ENCODE measurements at regions not wholly inside any gene's neighbourhood (a gene's known extent, or its start where the extent isn't known, plus 50 kb on each side); places are given as distances from the start of the nearest gene placed in this dataset.
A peak's percentile ranks its signal among the peaks of the same experiment; 100 is the strongest.
"Not testable (repeated sequence)": the region's sequence is repeated elsewhere in the genome, so short reads cannot be mapped to it uniquely, and the experiment has no call there.

GRCh38 chr12:60760965-60761364, 1165.1 kb downstream of the SLC16A7 start:
- no peak for DNase-seq

- not testable (repeated sequence) for DNase-seq
Observed at GRCh38 chr12:60801166-60801565, 1205.3 kb downstream of the SLC16A7 start.

DNA sequence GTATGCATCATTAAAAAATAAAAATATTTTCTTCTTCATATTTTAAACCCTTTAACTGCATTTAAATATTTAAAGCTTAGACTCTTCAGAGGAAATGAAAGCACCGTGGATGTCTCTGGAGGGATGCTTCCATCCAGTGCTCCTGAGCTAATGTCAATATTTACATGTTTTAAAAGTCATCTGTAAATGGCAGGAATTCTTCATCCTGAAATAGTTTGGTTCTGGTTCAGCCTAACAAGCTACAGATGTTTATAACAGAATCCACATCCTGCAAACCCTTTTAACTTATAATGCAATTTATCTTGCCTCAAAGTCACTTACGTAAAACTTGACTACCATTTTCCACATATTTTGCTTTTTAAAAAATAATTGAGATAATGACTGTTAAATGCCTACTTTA, 1207.3 kb downstream of the SLC16A7 start:
- no peak for DNase-seq

GRCh38 chr12:60805364-60805763, 1209.5 kb downstream of the SLC16A7 start:
- no peak for DNase-seq

DNA sequence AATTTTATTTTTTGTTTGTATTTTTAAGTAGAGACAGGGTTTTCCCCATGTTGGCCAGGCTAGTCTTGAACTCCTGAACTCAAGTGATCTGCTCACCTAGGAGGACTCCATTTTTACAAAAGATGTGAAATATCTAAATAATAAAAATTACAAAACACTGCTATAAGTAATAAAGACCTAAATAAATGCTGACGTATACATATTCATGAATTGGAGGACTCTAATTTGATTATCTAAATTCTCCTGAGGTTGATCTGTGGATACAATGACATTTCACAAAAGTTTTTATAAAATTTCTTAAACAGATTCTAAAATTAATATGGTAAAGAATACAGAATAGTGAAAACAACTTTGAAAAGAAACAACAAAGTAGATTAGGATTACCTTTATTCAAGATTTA, 1224.0 kb downstream of the SLC16A7 start:
- DNase-seq: no peak

DNA sequence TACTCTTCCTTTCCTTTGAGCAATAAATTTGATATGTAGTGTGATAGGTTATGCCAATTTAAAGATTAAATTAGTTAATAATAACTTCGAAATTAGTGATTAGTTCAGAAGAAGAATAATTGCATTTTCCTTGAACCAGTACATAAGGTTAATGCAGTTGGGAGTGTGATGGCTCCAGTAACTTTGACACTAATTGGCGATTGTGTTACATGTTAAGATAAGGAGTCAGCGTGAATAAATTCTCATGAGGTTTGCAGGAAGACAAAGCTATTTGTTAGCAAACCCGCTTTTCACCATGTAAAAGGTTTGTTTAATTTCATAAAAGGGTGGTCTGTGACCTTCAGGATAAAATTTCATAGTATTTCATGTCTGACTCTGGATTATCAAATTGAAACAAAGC, 1226.8 kb downstream of the SLC16A7 start:
- no peak for DNase-seq

- DNase-seq: no peak
Observed at GRCh38 chr12:60830381-60830780, 1234.6 kb downstream of the SLC16A7 start.

DNA sequence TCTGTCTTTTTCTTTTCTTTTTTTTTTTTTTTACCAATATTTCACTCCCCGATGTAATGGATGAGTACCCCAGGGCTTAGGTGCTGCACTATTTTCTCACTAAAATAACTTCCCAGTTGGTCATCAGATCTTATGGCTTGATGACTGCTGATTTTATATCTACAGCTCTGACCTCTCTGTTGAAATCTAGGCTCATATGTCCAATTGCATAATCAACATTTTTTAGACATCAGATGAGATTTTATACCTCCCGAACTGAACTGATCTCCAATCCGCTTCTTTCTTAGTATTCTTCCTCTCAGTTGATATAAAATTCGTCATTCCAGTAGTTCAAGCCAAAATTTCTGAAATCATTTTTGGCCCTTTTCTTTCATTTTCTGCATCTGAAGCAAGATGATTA, 1236.5 kb downstream of the SLC16A7 start:
- peak; percentile 3 for DNase-seq

DNA sequence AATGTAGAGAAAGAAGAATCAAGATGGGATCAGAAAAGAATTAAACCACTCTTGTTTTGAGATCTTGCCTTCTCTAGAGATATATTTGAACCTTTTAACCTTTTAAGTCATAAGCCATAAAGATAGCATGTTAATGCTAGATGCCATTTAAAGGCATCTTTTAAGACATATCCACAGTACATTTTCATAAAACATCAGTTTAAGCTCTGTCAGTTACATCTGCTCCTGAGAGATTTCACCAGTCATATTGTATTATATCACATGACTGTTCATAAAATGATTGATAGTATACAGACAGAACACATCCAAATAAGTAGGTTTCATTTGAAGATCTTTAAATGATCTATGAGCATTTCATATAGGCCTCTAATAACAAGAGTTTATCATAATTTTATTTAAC, 1238.5 kb downstream of the SLC16A7 start:
- no peak for DNase-seq

GRCh38 chr12:60834806-60835205, 1239.0 kb downstream of the SLC16A7 start:
- no peak for DNase-seq

DNA sequence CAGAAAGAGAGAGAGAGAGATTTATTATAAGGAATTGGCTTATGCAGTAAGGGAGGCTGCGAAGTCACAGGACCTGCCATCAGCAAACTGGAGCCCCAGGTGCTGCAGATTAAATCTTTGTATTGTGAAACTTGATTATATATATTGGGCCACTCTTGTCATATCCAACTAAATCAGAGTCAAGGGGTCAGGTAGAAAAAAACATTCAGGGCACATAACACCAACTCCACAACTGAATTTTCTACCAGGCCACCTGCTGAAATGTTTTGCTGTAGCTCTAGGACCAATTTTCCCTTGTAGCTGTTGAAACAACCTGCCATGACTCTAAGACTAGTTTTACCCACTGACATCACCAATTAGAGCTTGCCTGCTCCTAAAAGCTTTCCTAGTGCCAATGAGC, 1240.8 kb downstream of the SLC16A7 start:
- DNase-seq: no peak

GRCh38 chr12:60842181-60842580, 1246.4 kb downstream of the SLC16A7 start:
- no peak for DNase-seq

GRCh38 chr12:60844101-60844500, 1248.3 kb downstream of the SLC16A7 start:
- DNase-seq: no peak

- no peak for DNase-seq
Observed at GRCh38 chr12:60844875-60845274, 1249.0 kb downstream of the SLC16A7 start.

- no peak for DNase-seq
Observed at GRCh38 chr12:60845696-60846095, 1249.9 kb downstream of the SLC16A7 start.

DNA sequence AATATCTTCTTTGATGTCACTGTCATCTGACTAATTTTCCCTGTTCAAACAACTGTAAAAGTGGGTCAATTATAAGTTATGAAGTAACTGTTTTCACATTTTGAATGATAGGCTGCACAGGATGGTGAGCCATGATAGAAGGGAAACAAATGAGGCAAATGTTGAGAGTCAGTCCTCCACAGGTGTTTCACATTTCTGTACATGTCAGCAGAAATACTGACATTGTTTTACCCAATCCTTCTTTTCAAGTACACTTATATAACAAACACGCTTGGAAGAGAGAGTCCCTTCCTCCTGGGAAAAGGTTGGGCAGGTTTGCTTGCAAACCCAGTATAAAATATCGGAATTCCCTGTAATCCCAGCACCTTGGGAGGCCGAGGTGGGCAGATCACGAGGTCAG, 1251.5 kb downstream of the SLC16A7 start:
- no peak for DNase-seq

DNA sequence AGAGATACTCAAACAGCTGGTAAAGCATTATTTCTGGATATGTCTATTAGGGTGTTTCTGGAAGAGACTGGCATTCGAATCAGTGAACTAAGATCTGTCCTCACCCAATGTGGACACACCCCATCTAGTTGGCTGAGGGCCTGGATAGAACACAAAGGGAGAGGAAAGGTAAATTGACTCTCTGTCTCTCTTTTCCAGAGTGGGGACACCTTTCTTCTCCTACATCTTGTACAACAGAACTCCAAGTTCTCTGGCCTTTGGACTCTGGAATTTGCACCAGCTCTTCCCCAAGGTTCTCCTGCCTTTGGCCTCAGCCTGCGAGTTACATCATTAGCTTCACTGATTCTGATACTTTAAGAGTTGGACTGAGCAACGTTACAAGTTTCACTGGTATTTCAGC, 1253.9 kb downstream of the SLC16A7 start:
- no peak for DNase-seq

- no peak for DNase-seq
Observed at GRCh38 chr12:60853407-60853806, 1257.6 kb downstream of the SLC16A7 start.

GRCh38 chr12:60863421-60863820, 1267.6 kb downstream of the SLC16A7 start:
- no peak for DNase-seq

GRCh38 chr12:60872219-60872618, 1276.4 kb downstream of the SLC16A7 start:
- DNase-seq: no peak

- no peak for DNase-seq
Observed at GRCh38 chr12:60872850-60873713, 1277.3 kb downstream of the SLC16A7 start.

DNA sequence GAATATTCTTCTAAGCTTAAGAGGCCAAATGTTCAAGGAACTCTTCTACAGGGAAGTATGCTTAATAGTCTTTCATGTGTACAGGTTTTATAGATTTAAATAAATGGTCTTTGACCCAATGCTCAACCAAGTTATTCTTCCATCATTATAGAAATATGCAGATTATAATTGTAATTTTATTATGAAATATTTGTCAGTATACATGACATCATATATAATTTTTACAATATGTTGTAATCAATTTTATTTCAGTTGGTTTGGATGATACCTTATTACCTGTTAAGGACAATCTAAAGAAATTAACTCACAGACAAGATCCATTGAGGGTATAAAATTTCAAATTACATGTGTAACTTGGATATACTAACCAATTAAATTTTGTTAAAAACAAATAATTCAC, 1278.3 kb downstream of the SLC16A7 start:
- DNase-seq: no peak

- DNase-seq: no peak
Observed at GRCh38 chr12:60920841-60921495, 1325.1 kb downstream of the SLC16A7 start.

DNA sequence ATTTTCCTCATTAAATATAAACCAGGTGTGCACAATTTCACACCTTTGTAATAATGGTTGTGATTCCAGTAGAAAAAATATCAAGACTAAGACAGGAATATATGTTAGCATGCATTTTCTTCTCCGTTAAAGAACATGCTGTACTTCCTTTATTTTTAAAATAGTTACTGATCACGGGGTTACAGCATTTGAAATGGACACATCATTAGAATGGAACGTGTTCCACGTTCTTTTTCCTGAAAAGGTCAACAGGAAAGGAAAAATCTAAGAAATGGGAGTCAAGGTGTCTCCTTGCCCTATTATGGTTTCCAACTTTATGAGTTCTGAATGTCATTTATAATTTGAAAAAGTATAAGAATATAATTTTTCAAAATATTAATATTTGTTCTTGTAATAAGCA, 1325.7 kb downstream of the SLC16A7 start:
- DNase-seq: no peak

DNA sequence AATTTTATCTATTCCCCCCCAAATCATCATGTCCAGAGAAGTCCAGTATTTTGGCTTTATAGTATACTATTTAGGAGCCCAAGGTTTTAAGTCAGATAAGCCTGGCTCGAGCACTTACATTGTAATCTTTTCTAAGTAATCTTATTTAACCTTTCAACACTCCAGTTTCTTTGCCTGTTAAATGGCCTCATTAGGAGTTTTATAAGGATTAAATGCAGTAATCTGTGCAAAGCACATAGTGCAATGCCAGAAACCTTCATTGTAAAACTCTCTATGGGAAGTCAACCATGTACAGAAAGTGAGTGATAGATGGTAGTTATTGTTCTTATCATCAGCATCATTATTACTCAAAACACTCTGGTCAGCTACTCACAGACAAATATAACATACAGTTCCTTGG, 1330.4 kb downstream of the SLC16A7 start:
- no peak for DNase-seq

Measured in EL (cell line).